ENCODE measurements at regions not wholly inside any gene's neighbourhood (a gene's known extent, or its start where the extent isn't known, plus 50 kb on each side); places are given as distances from the start of the nearest gene placed in this dataset.

DNA sequence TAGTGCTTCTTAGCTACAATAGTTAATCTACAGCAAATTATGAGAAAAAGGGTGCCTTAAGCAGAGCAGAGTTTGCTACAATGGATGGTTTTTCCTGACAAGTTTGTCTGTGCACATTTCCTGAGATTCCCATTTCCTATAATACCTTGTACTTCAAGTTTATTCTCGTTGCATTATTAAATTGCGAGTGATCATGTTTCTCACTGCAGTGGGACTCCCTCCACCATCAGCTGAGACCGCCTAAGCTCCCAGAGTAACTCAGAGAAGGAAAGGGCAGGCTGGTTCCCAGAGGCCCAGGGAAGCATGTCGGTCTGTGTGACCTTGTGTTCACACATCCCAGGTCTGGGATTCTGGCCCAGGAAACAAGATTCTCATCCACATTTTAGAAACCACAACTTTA lies 162.1 kb downstream of the ARL4C start:
- DNase-seq = no peak

DNA sequence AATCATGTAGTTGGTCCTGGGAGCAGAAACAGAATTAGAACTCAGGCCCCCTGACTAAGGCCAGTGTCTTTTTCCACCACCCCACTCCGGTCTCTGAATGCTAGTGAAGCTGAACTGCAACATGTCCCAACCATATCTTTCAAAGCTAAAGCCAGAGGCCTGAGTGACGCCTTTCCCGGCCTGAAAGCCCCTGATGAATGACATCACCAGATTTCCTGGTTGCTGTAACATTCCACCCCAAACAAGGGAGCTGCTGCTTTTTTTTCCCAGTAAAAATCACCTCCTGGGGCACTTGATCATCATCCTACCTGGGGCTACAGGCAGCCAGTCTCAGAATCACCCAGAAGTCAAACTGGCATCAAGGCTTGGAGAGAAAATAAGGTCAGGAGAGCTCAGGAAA lies 162.7 kb downstream of the ARL4C start:
- DNase-seq = no peak

DNA sequence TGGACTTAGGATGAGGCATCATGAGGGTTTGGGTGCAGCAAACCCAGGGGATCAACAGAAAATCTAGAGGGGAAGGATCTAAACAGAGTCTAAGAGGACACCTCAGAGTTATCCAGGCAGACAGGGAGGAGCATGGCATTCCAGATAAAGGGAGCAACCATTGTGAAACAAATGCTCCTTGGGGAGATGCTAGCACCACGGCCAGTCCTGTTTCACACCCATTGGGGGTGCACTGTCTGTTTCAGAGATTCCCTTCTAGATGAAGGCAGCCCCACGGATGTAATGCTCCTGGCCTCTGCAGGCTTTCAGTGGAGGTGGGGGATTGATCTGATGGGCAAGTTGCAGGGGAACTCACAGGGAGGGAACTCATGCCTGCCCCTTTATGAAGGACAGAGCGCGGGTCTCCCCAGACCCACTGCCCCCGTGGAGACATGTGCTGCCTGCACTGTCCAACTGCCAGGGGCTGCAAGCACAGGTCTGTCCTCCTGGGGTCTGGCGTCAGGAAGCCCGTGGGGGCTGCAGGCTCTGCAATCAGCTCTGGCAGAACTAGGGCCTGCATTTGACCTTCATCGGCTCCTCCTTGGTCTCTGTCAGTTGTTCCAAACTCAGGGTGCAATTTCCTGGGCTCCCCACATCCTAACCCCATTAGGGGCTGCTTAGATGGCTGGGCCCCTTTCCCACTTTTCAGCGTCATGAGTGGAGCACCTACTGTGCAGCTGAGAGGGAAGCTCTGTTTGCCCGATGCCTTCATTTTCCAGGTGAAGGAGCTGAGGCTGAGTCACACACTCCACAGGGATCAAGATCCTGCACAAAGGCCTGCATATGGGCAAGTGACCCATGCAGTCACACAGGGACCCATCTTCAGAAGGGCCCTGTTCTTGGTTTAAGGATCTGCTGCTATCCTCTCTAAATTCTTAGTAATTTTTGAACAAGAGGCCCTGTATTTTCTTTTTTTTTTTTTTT lies 163.4 kb downstream of the ARL4C start:
- DNase-seq = no peak

DNA sequence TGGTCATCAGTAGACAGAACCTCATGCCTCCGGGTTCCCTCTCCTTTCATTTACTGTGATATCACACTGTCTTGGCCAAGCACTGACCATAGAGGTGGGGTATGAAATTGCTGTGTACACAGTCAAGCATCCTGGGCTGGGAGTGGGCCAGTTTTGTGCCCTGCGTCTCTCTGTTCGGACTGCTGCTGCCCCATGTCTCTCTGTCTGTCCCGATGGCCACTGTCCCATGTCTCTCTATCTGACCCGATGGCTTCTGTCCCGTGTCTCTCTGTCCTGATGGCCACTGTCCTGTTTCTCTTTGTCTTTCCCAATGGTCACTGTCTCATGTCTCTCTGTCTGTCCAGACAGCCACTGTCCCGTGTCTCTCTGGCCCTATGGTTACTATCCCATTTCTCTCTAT lies 164.9 kb downstream of the ARL4C start:
- DNase-seq = no peak

DNA sequence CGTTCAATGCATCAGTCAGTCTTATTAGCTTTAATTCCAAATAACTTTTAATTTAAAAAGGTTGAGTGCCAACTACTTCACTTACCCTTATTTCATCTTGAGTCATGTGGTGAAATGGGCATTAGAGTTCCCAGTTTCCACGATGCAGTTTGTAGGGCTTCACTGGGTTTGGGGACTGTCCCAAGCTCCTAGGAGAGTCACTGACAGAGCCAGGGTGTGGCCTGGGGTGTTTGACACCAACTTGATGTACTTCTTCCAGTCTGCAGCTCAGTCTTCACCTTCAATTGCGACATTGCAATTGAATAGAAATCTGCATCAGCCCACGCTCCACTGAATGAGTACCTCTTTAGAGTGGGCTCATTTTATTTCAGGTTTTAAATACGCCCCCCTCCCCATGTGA lies 165.3 kb downstream of the ARL4C start:
- no peak for DNase-seq

DNA sequence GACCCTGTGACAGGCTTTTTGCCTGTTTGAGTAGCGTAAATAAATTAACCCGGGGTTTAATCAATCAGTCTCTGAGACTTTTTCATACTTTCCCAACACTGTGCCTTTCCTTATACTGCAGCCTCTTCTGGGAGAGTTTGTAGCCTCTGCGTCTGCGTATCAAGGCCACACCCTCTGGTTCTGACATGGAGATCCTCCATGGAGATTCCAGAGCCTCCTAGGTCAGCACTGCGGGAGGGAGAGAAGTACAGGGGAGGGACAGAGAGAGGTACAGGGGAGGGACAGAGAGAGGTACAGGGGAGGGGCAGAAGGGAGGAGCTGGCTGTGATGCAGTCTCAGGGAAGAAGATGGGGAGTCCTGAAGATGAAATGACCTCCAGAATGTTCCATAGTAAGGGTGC lies 166.0 kb downstream of the ARL4C start:
- DNase-seq = no peak

DNA sequence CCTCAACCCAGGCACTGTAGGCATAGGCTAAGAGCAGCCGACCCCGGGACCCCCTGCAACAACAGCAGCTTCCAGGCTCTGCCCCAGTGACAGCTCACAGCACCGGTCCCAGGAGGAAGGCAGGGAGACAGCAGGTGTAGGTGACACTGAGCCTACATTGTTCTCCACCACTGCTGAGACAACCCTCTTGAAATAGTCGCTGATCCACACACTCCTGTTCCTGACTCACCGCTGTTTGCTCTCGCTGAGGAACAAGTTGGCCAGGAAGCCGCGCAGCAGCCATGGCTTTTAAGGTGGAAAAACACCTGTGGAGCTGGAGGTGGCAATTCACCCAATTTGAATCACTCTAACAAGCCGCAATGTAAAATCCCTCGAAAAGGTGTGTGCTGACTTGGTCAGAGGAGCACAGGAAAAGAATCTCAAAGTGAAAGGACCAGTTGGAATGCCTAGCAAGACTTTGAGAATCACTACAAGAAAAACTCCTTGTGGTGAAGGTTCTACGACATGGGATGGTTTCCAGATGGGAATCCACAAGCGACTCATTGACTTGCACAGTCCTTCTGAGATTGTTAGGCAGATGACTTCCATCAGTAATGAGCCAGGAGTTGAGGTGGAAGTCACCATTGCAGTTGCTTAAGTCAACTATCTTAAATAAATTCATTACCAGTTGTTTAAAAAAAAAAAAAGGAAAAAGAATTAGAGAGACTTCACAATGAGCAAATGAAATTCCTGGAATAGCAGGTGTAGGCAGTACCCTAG lies 167.5 kb downstream of the ARL4C start:
- DNase-seq = no peak

DNA sequence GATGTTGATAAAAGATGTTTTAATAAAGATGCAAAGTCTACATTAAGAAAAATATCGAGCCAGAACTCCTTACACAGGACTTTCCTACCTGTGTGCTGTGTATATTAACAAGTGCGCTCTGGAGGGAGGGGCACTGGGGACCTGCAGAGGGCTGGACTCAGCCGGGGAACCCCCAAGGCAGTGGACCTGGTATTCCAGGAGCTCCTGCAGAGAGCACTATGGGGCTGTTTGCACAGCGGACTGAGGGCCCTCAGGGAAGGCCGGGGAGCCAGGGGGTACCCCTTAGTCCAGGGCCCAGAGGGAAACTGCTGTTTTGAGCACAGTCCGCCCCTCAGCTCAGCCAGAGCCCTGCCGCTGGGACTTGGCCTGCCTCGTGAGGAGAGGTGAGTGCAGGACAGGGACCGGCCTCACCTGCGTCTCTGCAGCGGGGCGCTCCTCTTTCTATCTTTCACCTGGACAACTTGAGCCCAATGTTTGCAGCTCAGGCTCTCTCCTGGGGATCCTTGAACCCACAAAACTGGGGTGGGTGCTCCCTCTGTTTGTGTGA lies 168.4 kb downstream of the ARL4C start:
- DNase-seq = no peak

DNA sequence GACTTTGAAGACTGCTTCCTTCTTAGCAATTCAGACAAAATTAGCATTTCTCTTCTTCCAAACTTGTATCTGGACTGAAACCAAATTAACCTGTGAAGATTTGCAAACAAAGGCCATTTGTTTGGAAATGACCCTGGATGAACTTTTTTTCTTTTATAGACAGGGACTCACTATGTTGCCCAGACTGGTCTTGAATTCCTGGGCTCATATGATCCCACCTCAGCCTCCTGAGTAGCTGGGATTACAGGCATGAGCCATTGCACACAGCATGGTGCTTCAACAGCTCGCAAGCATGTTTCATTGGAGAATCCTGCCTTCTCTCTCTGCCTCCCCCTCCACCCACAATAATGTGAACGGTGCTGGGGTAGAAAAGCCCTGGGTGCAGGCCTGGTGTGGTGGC lies 170.2 kb downstream of the ARL4C start:
- no peak for DNase-seq

DNA sequence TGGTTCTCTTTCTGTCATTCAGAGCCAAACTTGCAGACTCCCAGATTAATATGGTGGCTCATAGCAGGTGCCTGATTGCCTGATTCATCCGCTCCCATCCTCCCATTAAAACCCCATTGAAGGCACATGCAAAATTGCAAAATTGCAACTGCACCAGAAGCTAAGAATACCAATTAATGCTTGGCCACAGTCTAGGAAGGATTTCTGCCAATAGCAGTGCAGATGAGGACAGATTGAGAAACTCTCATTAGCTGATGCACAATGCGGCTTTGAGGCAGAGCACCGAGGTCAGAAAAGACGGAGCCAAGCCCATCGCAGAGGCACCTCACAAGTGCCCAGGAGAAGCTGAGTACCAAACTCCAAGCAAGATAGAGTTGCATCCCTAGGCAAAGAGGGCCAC lies 172.8 kb downstream of the ARL4C start:
- DNase-seq = no peak

DNA sequence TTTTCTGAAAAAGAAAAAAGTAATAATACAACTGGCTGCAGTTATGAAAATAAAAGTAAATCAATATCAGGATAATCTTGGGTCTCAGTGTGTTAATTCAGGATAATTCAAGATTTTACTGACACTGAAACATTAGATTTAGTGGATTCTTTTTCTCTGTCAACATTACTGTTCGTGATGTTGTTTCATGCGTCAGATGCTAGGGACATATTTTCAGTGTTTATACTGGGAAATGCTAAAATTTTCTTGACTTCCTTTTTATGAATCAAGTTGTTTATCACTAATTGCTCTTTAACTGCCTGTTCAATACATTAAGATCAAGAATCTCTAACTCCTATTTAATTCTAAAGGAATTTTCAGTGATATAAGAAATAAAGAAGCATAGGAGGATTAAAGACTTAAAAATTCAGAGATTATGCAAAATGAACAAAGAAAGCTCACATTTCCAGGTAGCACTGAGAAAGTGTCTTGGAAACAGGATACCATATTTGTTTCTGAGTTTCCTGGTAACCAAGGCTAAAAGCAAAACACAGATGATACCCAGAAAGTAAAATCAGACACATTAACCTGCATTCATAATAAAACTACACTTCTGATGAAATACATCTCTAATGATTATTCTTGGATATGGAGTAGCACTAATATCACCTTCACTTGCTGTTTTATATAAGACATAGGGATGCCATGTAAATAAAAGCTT lies 174.0 kb downstream of the ARL4C start:
- DNase-seq = peak in 1 of 5 donors; percentile 71

DNA sequence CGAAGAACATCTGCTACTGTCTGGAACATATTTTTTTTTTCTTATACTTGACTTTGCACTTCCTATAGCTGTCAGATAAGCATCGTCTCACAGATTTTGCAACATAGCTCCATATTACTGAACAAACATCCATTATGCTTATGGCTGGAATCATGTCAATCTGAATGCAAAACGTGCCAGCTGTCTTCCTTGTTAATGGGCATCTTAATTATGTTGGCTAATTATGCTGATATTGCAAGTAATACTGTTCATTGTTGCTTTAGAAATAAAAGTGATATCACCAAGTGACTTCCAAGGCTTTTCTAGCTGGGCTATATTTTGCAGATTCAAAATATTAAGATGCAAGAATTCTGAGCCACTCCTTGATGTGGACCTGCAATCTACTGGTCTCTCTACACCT lies 176.8 kb downstream of the ARL4C start:
- no peak for DNase-seq

DNA sequence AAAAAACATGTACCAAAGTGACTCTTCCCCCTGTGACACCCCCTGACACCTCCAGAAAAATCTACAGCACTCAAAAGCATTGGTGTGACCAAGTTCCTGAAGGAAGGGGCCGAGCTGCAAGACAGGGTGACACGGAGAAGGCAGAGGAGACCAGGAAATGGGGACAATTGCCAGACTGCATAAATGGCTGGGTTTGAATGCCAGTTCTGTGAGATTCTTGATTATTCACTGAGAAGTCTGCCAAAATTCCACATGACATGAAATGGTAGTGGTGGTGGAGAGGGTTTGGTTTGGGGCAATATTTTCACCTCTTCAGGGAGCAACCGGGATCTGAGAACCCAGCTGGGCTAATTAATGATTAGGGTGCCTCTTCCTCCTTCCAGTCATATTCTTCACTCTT lies 178.5 kb downstream of the ARL4C start:
- no peak for DNase-seq

DNA sequence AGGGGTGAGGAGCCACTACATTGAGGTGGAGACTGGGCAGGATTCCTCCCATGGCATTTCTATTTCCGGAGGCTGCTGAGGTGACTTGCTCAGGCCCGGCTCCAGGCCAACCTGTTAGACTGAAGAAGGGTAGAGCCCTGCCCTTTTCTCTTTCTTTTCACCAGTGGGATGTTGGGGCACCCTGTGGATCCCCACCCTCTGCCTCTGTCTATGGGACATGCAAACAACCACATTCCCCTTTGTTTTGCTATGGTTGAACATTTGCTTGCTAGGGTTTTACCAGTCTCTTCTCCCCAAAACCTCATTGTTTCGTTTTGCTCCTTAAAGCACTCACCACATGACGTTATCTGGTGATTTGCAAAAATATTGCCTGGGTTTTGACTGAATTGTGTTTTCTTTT lies 183.3 kb downstream of the ARL4C start:
- no peak for DNase-seq

DNA sequence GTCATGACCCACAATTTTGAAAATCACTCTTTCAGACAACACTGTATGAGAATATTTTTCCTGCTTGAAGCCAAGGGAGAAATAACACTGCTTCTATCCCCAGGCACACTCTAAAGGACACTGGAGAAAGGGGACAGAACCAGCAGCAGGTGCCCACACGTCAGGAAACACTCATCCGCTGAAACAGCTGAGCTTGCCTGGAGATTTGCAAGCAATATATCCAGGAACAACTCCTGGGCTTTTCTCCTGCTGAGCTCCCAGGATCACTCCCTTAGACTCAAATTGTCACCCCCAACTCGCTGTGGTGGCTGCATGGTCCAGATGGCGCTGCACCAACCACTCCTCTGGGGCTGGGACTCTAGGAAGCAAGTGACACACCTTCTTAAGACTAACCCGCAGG lies 186.7 kb downstream of the ARL4C start:
- no peak for DNase-seq

DNA sequence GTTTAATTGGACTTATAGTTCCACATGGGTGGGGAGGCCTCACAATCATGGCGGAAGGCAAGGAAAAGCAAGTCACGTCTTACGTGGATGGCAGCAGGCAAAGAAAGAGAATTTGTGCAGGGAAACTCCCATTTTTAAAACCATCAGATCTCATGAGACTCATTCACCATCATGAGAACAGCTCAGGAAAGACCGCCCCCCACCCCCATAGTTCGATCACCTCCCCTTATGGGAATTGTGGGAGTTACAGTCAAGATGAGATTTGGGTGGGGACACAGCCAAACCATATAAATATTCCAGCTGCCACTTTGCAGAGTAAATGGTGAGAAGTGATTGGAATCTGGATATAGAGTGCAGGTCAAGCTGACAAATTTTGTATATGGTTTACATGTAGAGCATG lies 187.4 kb downstream of the ARL4C start:
- DNase-seq = no peak

DNA sequence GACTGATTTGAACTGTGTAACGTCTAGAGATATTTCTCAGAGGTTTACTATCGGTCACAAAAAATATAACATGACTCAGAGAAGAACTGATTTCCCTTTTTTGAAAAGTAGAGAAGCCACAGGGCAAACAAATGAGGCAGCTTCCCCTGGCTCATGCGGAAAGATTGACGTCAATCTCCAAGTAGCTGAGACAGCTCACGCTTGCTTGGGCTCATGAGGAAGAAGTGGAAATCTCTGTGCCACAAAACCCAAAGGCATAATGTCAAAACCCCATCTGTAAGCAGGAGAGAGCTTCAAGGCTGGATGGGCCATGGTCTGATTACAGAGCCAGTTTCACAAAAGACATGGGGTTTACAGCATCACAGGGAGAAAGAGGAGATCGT lies 188.1 kb downstream of the ARL4C start:
- peak in 4 of 5 donors; percentile 42 to 95 (median 55) for DNase-seq

DNA sequence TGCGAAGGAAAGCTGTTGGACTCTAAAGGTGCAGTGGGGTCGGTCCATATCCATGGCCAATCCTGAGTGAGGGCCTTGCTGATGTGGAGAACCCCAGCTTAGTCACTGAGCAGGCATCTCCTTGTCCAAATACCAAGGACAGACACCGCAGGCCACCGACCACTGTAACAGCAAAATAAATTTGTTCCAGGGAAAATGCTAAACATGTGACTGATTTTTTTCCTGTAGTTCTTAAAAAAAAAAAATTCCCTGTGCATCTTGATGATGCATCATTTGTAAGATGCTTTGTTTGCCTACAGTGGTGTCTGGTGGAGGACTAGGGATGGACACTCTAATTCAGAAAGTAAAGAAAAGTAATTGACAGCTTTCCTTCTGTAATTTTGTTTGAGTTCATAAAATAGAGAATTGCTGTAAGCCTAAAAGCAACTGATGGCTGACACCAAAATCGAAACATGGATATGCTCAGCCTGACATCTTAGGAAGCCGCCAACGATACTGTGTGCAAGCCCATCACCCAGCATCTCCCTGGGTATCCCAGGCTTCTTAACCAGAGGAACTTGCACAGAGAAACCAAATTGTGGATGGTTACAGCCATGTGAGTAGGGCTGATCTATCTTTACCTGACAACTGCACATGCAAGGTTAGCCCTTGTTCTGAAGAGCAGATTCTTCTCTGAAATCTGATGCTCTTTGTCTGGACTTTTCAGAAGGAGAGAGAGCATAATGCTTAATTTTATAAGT lies 188.6 kb downstream of the ARL4C start:
- DNase-seq = no peak

DNA sequence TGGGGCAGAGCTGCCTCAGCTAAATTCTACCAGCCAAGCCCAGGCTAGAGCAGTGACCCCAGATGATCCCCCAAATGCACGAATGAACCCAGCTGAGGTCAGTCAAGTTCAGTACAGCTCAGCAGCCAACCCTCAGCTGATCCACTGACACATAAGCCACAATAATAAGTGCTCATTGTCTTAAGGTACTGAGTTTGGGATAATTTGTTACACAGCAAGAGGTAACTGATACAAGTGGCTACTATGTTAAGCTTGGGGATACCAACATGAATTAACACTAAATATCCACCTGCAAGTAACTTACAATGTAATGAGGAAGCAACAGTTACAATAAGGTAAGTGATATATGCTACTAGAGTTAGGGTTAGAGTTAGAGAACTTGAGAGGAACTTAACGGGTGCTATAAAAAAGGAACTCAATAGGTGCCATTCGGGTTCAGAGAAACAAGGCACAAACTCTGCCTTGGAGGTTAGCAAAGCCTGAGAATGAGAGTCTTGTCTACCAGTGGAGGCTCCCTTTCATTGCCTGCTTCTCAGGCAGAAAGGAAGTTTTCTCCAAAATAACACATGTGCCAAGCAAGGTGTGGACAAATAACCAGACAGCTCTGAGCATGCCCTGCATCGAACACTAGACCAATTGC lies 189.4 kb downstream of the ARL4C start:
- DNase-seq = no peak

DNA sequence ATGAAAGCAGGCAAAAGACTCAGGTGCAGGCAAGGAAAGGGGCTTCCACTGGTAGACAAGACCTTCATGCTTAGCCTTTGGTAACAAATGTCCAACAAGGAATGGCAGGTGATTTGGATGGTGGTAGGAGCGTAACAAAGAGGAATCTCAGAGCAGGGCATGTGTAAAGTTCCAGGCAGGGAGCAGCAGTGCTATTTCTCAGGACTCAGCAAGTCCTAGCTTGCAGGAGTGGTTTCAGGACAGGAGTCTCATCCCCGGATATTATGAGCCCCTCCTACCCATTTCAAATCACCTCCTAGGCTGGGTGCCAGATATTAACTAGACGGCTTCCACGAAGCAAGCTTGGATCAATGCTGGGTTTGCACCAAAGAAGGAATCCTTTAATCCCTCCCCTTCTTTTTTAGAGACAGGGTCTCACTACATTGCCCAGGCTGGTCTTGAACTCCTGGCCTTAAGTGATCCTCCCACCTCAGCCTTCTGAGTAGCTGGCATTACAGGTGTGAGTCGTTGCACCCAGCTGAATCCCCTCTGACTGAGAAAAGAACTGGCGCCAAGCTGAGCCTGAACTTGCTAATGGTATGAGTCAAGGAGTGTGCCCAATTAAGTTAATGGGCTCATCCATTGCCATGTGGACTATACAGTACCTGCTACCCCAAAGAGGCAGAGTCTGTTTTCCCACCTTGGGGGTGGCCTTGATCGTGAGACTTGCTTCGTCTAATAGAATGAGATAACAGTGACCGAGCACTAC lies 190.3 kb downstream of the ARL4C start:
- no peak for DNase-seq

DNA sequence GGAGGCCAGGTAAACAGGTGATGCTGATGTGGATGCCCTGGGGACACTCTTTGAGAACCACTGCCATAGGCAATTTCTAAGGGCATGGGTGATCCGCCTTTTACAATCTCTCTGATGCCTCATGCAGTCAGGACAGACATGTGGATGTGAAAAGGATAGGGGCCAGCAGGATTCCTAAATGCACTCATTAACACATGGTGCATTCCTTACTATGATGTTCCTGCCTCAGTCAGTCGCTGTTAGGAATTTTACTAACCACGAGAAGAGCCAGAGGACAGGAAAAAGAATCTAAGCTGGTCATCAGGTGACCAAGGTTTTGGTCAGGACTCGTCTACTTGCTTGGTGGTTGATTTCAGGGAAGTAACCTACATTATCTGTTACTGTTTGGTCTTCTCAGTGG lies 191.0 kb downstream of the ARL4C start:
- no peak for DNase-seq
